ENCODE measurements at regions not wholly inside any gene's neighbourhood (a gene's known extent, or its start where the extent isn't known, plus 50 kb on each side); places are given as distances from the start of the nearest gene placed in this dataset.

GRCh38 chr11:39177678-39178077 is 2281.8 kb downstream of the LRRC4C start:
- in situ Hi-C loops (cut with MboI; ENCODE audit: low pct_unique_long_range_greater_than_20kb, low sequenced_read_pairs, unreplicated experiment), result no loop called here
- no peak for DNase-seq (ENCODE audit: low spot score)
- no peak for TF ChIP-seq CTCF (IDR thresholded peaks at IDR 0.05; ENCODE audit: extremely low read depth, insufficient read depth, missing control alignments)

DNA sequence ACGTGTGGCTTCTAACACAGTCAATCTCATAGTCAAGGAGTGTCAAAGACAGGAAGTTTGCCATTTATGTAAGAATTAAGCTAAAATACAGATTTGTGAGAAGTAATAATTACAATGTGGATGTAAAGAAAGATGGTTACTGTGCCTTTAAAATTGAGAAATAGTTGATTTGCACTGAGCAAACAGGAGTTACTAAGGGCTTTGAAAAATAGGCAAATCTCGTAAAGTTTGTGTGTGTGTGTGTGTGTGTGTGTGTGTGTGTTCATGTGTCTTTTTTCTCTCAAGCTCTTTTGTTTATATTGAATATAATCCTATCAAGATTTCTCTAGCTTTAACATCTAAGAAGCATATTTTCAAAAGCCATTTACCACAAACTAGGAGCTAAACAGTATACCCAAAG is 2284.5 kb downstream of the LRRC4C start:
- in situ Hi-C loops (cut with MboI; ENCODE audit: low pct_unique_long_range_greater_than_20kb, low sequenced_read_pairs, unreplicated experiment), result no loop called here
- DNase-seq (ENCODE audit: low spot score), result no peak
- no peak for TF ChIP-seq CTCF (IDR thresholded peaks at IDR 0.05; ENCODE audit: extremely low read depth, insufficient read depth, missing control alignments)

DNA sequence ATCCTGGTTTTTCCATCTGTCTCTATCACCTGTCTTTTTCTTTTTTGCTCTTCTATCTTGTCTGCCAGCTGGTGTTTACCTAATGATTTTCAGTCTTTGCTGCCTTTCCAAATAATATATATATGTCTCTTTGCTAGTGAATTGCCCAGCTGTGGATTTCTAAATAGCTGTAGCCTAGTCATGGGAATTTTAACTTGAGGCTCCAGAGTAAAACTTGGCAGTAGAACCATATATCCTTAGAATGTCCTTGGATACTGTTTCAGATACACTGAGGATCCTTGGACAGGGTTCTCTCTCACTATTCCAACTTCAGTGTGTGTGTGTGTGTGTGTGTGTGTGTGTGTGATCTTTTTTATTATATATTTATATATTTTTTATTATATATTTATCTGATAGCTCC is 2285.3 kb downstream of the LRRC4C start:
- no peak for DNase-seq (ENCODE audit: low spot score)
- in situ Hi-C loops (cut with MboI; ENCODE audit: low pct_unique_long_range_greater_than_20kb, low sequenced_read_pairs, unreplicated experiment), result no loop called here
- TF ChIP-seq CTCF (IDR thresholded peaks at IDR 0.05; ENCODE audit: extremely low read depth, insufficient read depth, missing control alignments), result no peak

- no peak for TF ChIP-seq CTCF (IDR thresholded peaks at IDR 0.05; ENCODE audit: extremely low read depth, insufficient read depth, missing control alignments)
- in situ Hi-C loops (cut with MboI; ENCODE audit: low pct_unique_long_range_greater_than_20kb, low sequenced_read_pairs, unreplicated experiment), result no loop called here
- DNase-seq (ENCODE audit: low spot score), result no peak
Observed at GRCh38 chr11:39165021-39165420, 2294.4 kb downstream of the LRRC4C start.

DNA sequence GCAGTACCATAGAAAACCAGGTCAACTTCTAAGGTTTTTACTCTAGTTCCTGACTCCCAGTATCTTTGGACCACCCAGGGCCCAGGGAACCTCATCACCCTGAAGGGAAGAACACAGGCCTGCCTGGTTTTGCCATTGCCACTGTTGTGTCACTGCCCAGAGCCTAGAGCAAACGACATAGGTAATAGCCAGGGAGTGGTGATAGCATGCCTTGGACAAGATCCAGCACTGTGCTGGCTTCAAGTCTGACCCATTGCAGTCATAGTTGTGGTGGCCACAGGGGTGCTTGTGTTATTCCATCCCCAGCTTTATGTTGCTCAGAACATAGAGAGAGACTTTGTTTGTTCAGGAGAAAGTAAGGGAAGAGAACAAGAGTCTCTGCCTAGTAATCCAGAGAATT is 2310.2 kb downstream of the LRRC4C start:
- no peak for DNase-seq (ENCODE audit: low spot score)
- TF ChIP-seq CTCF (IDR thresholded peaks at IDR 0.05; ENCODE audit: extremely low read depth, insufficient read depth, missing control alignments), result no peak
- in situ Hi-C loops (cut with MboI; ENCODE audit: low pct_unique_long_range_greater_than_20kb, low sequenced_read_pairs, unreplicated experiment), result no loop called here

- in situ Hi-C loops (cut with MboI; ENCODE audit: low pct_unique_long_range_greater_than_20kb, low sequenced_read_pairs, unreplicated experiment), result no loop called here
- no peak for DNase-seq (ENCODE audit: low spot score)
- TF ChIP-seq CTCF (IDR thresholded peaks at IDR 0.05; ENCODE audit: extremely low read depth, insufficient read depth, missing control alignments), result no peak
Observed at GRCh38 chr11:39145346-39145745, 2314.1 kb downstream of the LRRC4C start.
